ENCODE measurements at regions not wholly inside any gene's neighbourhood (a gene's known extent, or its start where the extent isn't known, plus 50 kb on each side); places are given as distances from the start of the nearest gene placed in this dataset.

DNA sequence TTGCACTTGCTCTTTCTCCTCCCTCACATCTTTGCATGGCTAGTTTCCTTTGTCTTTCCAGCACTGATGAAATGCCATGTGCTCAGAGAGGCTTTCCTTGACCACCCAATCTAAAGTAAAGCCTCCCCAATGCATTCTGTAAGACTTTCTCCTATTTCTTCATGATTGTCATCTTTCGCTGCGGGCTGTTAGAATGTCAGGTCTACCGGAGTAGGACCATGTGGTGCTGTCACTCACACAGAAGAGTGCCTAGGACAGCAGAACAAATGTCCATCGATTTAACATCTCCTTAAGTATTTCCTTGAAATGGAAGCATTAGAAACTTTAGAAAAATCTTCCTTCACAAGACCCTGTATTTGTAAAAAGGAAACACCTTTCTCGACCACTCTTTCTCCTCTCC, 99.9 kb upstream of the TMC3 start:
- Mint-ChIP-seq H3K9me3 (no peaks in the 10 kb centered on the region), H3K36me3 (ENCODE audit: low read depth) (no peaks in the 10 kb centered on the region), H3K27me3 (ENCODE audit: low read depth) (peaks cover 2% of the 10 kb centered on the region), H3K27ac (ENCODE audit: unreplicated experiment) (no peak overlapping the region), H3K4me1 (no peaks in the 10 kb centered on the region), H3K4me3 (no peak overlapping the region)
- no peak for DNase-seq (ENCODE audit: low read depth, low spot score)
- TF ChIP-seq, protein P1, sequence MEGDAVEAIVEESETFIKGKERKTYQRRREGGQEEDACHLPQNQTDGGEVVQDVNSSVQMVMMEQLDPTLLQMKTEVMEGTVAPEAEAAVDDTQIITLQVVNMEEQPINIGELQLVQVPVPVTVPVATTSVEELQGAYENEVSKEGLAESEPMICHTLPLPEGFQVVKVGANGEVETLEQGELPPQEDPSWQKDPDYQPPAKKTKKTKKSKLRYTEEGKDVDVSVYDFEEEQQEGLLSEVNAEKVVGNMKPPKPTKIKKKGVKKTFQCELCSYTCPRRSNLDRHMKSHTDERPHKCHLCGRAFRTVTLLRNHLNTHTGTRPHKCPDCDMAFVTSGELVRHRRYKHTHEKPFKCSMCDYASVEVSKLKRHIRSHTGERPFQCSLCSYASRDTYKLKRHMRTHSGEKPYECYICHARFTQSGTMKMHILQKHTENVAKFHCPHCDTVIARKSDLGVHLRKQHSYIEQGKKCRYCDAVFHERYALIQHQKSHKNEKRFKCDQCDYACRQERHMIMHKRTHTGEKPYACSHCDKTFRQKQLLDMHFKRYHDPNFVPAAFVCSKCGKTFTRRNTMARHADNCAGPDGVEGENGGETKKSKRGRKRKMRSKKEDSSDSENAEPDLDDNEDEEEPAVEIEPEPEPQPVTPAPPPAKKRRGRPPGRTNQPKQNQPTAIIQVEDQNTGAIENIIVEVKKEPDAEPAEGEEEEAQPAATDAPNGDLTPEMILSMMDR (conservative IDR thresholded peaks at IDR 0.05) = no peak

DNA sequence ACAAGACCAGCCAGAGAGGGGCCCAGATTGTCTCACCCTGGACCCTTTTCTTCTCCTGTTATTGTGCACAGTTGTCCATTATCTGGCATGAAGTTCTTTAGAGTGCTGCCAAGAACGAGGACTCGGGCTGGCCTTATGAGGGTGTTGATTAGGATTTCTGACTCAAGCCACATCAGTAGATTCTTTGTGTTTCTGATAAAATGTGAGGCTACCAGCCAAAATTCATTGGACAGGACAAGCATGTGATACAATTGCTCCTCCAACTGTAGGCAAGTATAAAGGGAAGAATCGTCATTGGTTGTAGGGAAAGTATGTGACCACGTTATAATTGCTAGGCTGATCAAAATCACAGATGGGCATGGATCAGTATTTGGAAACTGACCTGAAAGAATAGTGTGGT, 99.2 kb upstream of the TMC3 start:
- TF ChIP-seq, protein P1 (conservative IDR thresholded peaks at IDR 0.05) = no peak
- H3K4me1 Mint-ChIP-seq = no peaks in the 10 kb centered on the region
- no peak overlapping the region for H3K4me3 Mint-ChIP-seq
- H3K27me3 Mint-ChIP-seq (ENCODE audit: low read depth) = peaks cover 2% of the 10 kb centered on the region
- H3K27ac Mint-ChIP-seq (ENCODE audit: unreplicated experiment) = no peak overlapping the region
- no peaks in the 10 kb centered on the region for H3K36me3 Mint-ChIP-seq (ENCODE audit: low read depth)
- no peak for DNase-seq (ENCODE audit: low read depth, low spot score)
- H3K9me3 Mint-ChIP-seq = no peaks in the 10 kb centered on the region

DNA sequence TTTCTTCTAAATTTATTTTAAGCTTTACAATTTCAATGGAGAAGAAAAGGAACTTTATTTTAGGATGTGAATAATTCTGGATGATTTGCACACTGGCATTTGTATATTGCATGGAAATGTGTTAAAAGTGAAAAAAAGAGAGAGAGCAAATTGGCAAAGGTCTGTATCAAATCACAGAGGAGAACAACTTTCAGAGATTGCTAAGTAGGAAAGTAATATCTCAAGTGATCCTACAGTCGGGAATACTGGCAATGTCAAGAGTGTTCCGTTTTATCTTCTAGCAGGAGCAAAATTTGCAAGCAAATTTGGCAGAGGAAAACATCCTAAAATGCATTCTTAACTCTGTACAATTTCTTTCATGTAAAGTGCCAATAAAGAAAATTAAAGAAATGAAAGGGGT, 97.1 kb upstream of the TMC3 start:
- Mint-ChIP-seq H3K27ac (ENCODE audit: unreplicated experiment) (no peak overlapping the region), H3K4me1 (no peaks in the 10 kb centered on the region), H3K27me3 (ENCODE audit: low read depth) (peaks cover 2% of the 10 kb centered on the region), H3K36me3 (ENCODE audit: low read depth) (peaks cover 7% of the 10 kb centered on the region), H3K4me3 (no peak overlapping the region), H3K9me3 (peaks cover 4% of the 10 kb centered on the region)
- no peak for DNase-seq (ENCODE audit: low read depth, low spot score)
- TF ChIP-seq, protein P1 (conservative IDR thresholded peaks at IDR 0.05) = no peak

DNA sequence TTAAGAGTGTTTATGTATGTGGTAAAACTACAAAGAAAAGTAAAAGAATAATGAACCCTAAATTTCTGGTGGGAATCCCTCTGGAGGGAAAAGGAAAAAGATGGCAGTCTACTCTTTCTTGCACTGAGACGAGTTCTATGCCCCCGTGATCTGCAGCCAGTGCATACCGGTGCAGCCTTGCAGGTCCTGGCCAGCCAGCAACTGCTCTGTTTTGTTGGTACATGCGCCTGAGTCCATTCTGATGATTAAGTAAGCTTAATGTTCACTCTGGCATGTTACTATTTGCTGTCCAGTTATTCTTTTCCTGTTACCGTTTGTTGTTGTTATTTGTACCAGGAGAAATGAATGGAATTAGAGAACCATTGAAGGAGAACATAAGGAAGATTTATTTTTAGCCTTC, 95.1 kb upstream of the TMC3 start:
- Mint-ChIP-seq H3K4me1 (no peaks in the 10 kb centered on the region), H3K27ac (ENCODE audit: unreplicated experiment) (no peak overlapping the region), H3K9me3 (peaks cover 10% of the 10 kb centered on the region), H3K27me3 (ENCODE audit: low read depth) (peaks cover 2% of the 10 kb centered on the region), H3K4me3 (no peak overlapping the region), H3K36me3 (ENCODE audit: low read depth) (peaks cover 12% of the 10 kb centered on the region)
- TF ChIP-seq, protein P1 (conservative IDR thresholded peaks at IDR 0.05) = no peak
- DNase-seq (ENCODE audit: low read depth, low spot score) = no peak

- no peaks in the 10 kb centered on the region for H3K27me3 Mint-ChIP-seq (ENCODE audit: low read depth)
- no peak overlapping the region for H3K4me3 Mint-ChIP-seq
- TF ChIP-seq, protein P1 (conservative IDR thresholded peaks at IDR 0.05) = no peak
- no peak overlapping the region for H3K27ac Mint-ChIP-seq (ENCODE audit: unreplicated experiment)
- H3K9me3 Mint-ChIP-seq = peaks cover 19% of the 10 kb centered on the region
- peaks cover 22% of the 10 kb centered on the region for H3K36me3 Mint-ChIP-seq (ENCODE audit: low read depth)
- H3K4me1 Mint-ChIP-seq = no peaks in the 10 kb centered on the region
- DNase-seq (ENCODE audit: low read depth, low spot score) = no peak
These were observed 92.7 kb upstream of the TMC3 start for GRCh38 chr15:81466741-81467140.

DNA sequence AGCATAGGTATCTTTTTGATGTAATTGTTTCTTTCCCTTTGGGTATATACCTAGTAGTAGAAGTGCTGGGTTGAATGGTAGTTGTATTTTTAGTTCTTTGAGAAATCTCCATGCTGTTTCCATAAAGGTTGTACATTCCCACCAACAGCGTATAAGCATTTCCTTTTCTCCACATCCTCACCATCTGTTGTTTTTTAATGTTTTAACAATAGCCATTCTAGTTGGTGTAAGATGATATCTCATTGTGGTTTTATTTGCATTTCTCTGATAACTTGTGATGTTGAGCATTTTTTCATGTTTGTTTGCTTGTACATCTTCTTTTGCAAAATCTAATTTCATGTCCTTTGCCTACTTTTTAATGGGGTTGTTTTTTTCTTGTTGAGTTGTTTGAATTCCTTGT, 80.0 kb upstream of the TMC3 start:
- H3K4me3 Mint-ChIP-seq = no peak overlapping the region
- H3K27me3 Mint-ChIP-seq (ENCODE audit: low read depth) = no peaks in the 10 kb centered on the region
- DNase-seq (ENCODE audit: low read depth, low spot score) = no peak
- peaks cover 4% of the 10 kb centered on the region for H3K36me3 Mint-ChIP-seq (ENCODE audit: low read depth)
- TF ChIP-seq, protein P1 (conservative IDR thresholded peaks at IDR 0.05) = no peak
- no peaks in the 10 kb centered on the region for H3K4me1 Mint-ChIP-seq
- H3K9me3 Mint-ChIP-seq = peaks cover 12% of the 10 kb centered on the region
- no peak overlapping the region for H3K27ac Mint-ChIP-seq (ENCODE audit: unreplicated experiment)

Data from neural crest cell (in vitro differentiated cells).